ENCODE measurements at regions not wholly inside any gene's neighbourhood (a gene's known extent, or its start where the extent isn't known, plus 50 kb on each side); places are given as distances from the start of the nearest gene placed in this dataset.

GRCh38 chr15:98412852-98413251 is 235.5 kb upstream of the IGF1R start:
- TF ChIP-seq CTCF (IDR thresholded peaks at IDR 0.05), result no peak

- TF ChIP-seq CTCF (IDR thresholded peaks at IDR 0.05), result no peak
These were observed 234.3 kb upstream of the IGF1R start for GRCh38 chr15:98413933-98414546.

GRCh38 chr15:98416222-98416855 is 232.0 kb upstream of the IGF1R start:
- no peak for TF ChIP-seq CTCF (IDR thresholded peaks at IDR 0.05)

- no peak for TF ChIP-seq CTCF (IDR thresholded peaks at IDR 0.05)
These were observed 231.0 kb upstream of the IGF1R start for GRCh38 chr15:98417346-98417745.

GRCh38 chr15:98418122-98418521 is 230.2 kb upstream of the IGF1R start:
- no peak for TF ChIP-seq CTCF (IDR thresholded peaks at IDR 0.05)

- TF ChIP-seq CTCF (IDR thresholded peaks at IDR 0.05), result no peak
These were observed 229.1 kb upstream of the IGF1R start for GRCh38 chr15:98419173-98419780.

GRCh38 chr15:98420837-98421236 is 227.5 kb upstream of the IGF1R start:
- no peak for TF ChIP-seq CTCF (IDR thresholded peaks at IDR 0.05)
